ENCODE measurements at regions not wholly inside any gene's neighbourhood (a gene's known extent, or its start where the extent isn't known, plus 50 kb on each side); places are given as distances from the start of the nearest gene placed in this dataset.

- TF ChIP-seq RFX5 (IDR thresholded peaks at IDR 0.05; ENCODE audit: borderline replicate concordance, low read depth, low read length): no peak
Observed at GRCh38 chr3:22091329-22091728, 340.3 kb upstream of the ZNF385D start (continued).

GRCh38 chr3:22098021-22098420 is 347.0 kb upstream of the ZNF385D start:
- Histone ChIP-seq H3K27me3 (replicated peaks in 1 of 4; ENCODE audit: control insufficient read depth in 3 of 4, extremely low read depth in 1 of 4, insufficient read depth in 3 of 4, low read length in 3 of 4) (no peaks in the 10 kb centered on the region), H3K4me2 (ENCODE audit: insufficient read depth in 1 of 2, low read depth in 2 of 2, low read length in 2 of 2) (no peak overlapping the region), H3K23ac (ENCODE audit: insufficient read length) (no peak overlapping the region), H4K8ac (ENCODE audit: extremely low read depth, insufficient read depth, low read length) (no peak overlapping the region), H3K79me2 (ENCODE audit: control insufficient read depth in 1 of 2, insufficient read depth in 2 of 2, low read length in 2 of 2) (no peaks in the 10 kb centered on the region), H3K4me3 (ENCODE audit: extremely low read depth in 1 of 4, insufficient read depth in 2 of 4, low read depth in 3 of 4, low read length in 4 of 4) (no peak overlapping the region), H2BK12ac (ENCODE audit: low read depth, low read length) (no peak overlapping the region), H3K79me1 (ENCODE audit: low read depth, low read length) (no peaks in the 10 kb centered on the region), H4K91ac (replicated peaks; ENCODE audit: insufficient read length, low read length) (no peak overlapping the region), H3K9ac (replicated peaks in 1 of 4; ENCODE audit: extremely low read depth in 1 of 4, low read depth in 3 of 4, low read length in 3 of 4) (no peak overlapping the region), H3K36me3 (ENCODE audit: control insufficient read depth in 2 of 4, insufficient read depth in 4 of 4, low read length in 3 of 4) (no peaks in the 10 kb centered on the region), H2BK5ac (ENCODE audit: low read depth, low read length) (no peak overlapping the region), H2AFZ (ENCODE audit: low read length) (no peak overlapping the region), H3K56ac (replicated peaks; ENCODE audit: insufficient read length, low read depth, low read length) (no peak overlapping the region), H3K27ac (ENCODE audit: low read depth, low read length) (no peak overlapping the region), H3K4me1 (replicated peaks in 1 of 4; ENCODE audit: control insufficient read depth in 3 of 4, insufficient read depth in 4 of 4, low read length in 3 of 4) (no peaks in the 10 kb centered on the region), H3K14ac (ENCODE audit: insufficient read length) (no peak overlapping the region), H3K23me2 (ENCODE audit: low read depth, low read length) (no peaks in the 10 kb centered on the region), H3K18ac (ENCODE audit: extremely low read depth, low read length) (no peak overlapping the region), H4K5ac (ENCODE audit: insufficient read length, low read depth, low read length) (no peak overlapping the region), H3K4ac (replicated peaks; ENCODE audit: insufficient read length, low read depth, low read length) (no peak overlapping the region), H4K20me1 (replicated peaks in 1 of 2; ENCODE audit: control insufficient read depth in 1 of 2, insufficient read depth in 2 of 2, low read length in 2 of 2) (no peaks in the 10 kb centered on the region), H2AK5ac (ENCODE audit: low read depth, low read length) (no peak overlapping the region), H3K9me3 (ENCODE audit: insufficient read depth in 2 of 2, low read depth in 1 of 2, low read length in 1 of 2) (no peaks in the 10 kb centered on the region), H2BK120ac (replicated peaks; ENCODE audit: low read depth, low read length) (no peak overlapping the region), H2BK15ac (ENCODE audit: low read length) (no peak overlapping the region), H2BK20ac (ENCODE audit: low read length) (no peak overlapping the region)
- no peak for FAIRE-seq
- ChIA-PET CTCF (ENCODE audit: partially characterized antibody) (no interaction called here), POLR2A (ENCODE audit: partially characterized antibody) (no interaction called here)
- TF ChIP-seq NRF1 (IDR thresholded peaks at IDR 0.05; ENCODE audit: low read depth, low read length) (no peak), KDM1A (IDR thresholded peaks at IDR 0.05; ENCODE audit: borderline replicate concordance, low read length) (no peak), KDM5A (IDR thresholded peaks at IDR 0.05; ENCODE audit: low read length) (no peak), SP4 (IDR thresholded peaks at IDR 0.05; ENCODE audit: low read length) (no peak), POU5F1 (IDR thresholded peaks at IDR 0.05; ENCODE audit: low read depth, low read length) (no peak), RAD21 (IDR thresholded peaks at IDR 0.05 in 1 of 2, conservative IDR thresholded peaks at IDR 0.05 in 1 of 2; ENCODE audit: low read depth in 2 of 2, low read length in 2 of 2) (no peak), SP2 (IDR thresholded peaks at IDR 0.05; ENCODE audit: low read length) (no peak), BACH1 (IDR thresholded peaks at IDR 0.05; ENCODE audit: low read length) (no peak), POLR2AphosphoS5 (IDR thresholded peaks at IDR 0.05; ENCODE audit: low read depth, low read length) (no peak), BRCA1 (IDR thresholded peaks at IDR 0.05; ENCODE audit: low read depth, low read length) (no peak)
- TF ChIP-seq, protein P1, sequence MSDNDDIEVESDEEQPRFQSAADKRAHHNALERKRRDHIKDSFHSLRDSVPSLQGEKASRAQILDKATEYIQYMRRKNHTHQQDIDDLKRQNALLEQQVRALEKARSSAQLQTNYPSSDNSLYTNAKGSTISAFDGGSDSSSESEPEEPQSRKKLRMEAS (IDR thresholded peaks at IDR 0.05): no peak
- TF ChIP-seq, protein P2, sequence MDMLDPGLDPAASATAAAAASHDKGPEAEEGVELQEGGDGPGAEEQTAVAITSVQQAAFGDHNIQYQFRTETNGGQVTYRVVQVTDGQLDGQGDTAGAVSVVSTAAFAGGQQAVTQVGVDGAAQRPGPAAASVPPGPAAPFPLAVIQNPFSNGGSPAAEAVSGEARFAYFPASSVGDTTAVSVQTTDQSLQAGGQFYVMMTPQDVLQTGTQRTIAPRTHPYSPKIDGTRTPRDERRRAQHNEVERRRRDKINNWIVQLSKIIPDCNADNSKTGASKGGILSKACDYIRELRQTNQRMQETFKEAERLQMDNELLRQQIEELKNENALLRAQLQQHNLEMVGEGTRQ (IDR thresholded peaks at IDR 0.05; ENCODE audit: low read length): no peak
- DNase-seq (ENCODE audit: low read depth in 1 of 2, low spot score in 2 of 2): no peak
- 88% methylated on average over 2 of the region's 2 CpGs; no CpG with 5 or more reads in 1 of the 2 experiments for WGBS, 2 experiments (ENCODE audit: extremely low coverage in 1 of 2, insufficient coverage in 1 of 2, insufficient read length in 1 of 2, insufficient replicate concordance in 2 of 2, low coverage in 1 of 2, low lambda C conversion rate in 2 of 2, missing lambda C conversion rate in 1 of 2)

Data from H1 (cell line).